ENCODE measurements at regions not wholly inside any gene's neighbourhood (a gene's known extent, or its start where the extent isn't known, plus 50 kb on each side); places are given as distances from the start of the nearest gene placed in this dataset.

DNA sequence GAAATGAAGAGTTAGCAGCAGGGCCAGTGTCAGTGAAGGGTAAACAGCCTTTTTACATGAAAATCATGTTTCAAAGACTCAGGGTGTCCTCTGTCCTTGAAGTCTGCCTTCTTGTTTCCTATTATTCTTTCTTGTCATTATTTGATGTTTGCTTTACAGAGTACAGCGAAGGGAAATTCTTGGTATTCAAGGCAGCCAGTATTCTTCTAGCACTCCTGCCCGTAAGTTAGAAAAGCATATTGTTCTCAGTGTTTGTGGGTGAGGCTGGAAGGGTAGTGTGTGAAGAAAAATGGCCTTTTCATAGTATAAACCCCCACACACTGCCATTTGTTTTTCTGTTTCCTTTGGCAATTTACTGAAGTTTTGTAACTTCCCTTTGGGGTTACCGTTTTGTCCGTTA is 217.3 kb upstream of the NAV3 start:
- FAIRE-seq (no peak), DNase-seq (ENCODE audit: insufficient read length, low spot score) (no peak)
- TF ChIP-seq POLR2AphosphoS5 (IDR thresholded peaks at IDR 0.05; ENCODE audit: low read depth, low read length) (no peak), POLR2A (IDR thresholded peaks at IDR 0.05; ENCODE audit: low read depth, low read length) (no peak), TAF1 (IDR thresholded peaks at IDR 0.05; ENCODE audit: low read depth, low read length) (no peak), PAX5 (IDR thresholded peaks at IDR 0.05; ENCODE audit: insufficient read depth, low read length, severe bottlenecking) (no peak), SPI1 (IDR thresholded peaks at IDR 0.05; ENCODE audit: low read depth, low read length) (no peak), POU2F2 (IDR thresholded peaks at IDR 0.05; ENCODE audit: low read depth, low read length) (no peak)

- DNase-seq (ENCODE audit: insufficient read length, low spot score) (no peak), FAIRE-seq (no peak)
- TF ChIP-seq POU2F2 (IDR thresholded peaks at IDR 0.05; ENCODE audit: low read depth, low read length) (no peak), POLR2AphosphoS5 (IDR thresholded peaks at IDR 0.05; ENCODE audit: low read depth, low read length) (no peak)
These were observed 220.2 kb upstream of the NAV3 start for GRCh38 chr12:77610446-77610845.

- DNase-seq (ENCODE audit: insufficient read length, low spot score) (no peak), FAIRE-seq (no peak)
- TF ChIP-seq PAX5 (IDR thresholded peaks at IDR 0.05; ENCODE audit: insufficient read depth, low read length, severe bottlenecking) (no peak), TAF1 (IDR thresholded peaks at IDR 0.05; ENCODE audit: low read depth, low read length) (no peak), POLR2AphosphoS5 (IDR thresholded peaks at IDR 0.05; ENCODE audit: low read depth, low read length) (no peak), SPI1 (IDR thresholded peaks at IDR 0.05; ENCODE audit: low read depth, low read length) (no peak), POU2F2 (IDR thresholded peaks at IDR 0.05; ENCODE audit: low read depth, low read length) (no peak)
These were observed 221.7 kb upstream of the NAV3 start for GRCh38 chr12:77609016-77609415.

- no peak for TF ChIP-seq POLR2AphosphoS5 (IDR thresholded peaks at IDR 0.05; ENCODE audit: low read depth, low read length)
- no peak for TF ChIP-seq PAX5 (IDR thresholded peaks at IDR 0.05; ENCODE audit: insufficient read depth, low read length, severe bottlenecking)
- TF ChIP-seq POU2F2 (IDR thresholded peaks at IDR 0.05; ENCODE audit: low read depth, low read length) = no peak
- no peak for TF ChIP-seq SPI1 (IDR thresholded peaks at IDR 0.05; ENCODE audit: low read depth, low read length)
- no peak for TF ChIP-seq POLR2A (IDR thresholded peaks at IDR 0.05; ENCODE audit: low read depth, low read length)
- FAIRE-seq (no peak), DNase-seq (ENCODE audit: insufficient read length, low spot score) (no peak)
These were observed 222.3 kb upstream of the NAV3 start for GRCh38 chr12:77608271-77608824.

DNA sequence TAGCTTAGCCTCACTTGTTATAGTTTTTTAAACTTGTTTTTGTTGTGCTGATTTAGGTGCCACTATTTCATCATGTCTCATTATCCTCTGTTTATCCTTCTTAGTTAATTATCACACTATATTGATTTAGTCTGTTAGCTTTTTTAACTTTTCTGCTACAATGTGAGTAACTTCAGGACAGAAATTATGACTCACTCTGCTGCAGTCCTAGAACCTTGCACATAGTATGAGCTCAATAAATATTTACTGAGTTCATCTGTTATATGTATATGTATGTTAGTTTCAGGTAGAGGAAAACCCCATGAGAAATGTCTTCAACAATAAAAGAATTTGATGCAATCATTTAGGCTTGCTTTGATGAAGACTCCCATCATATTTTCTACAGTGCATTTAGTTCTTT is 224.3 kb upstream of the NAV3 start:
- FAIRE-seq = no peak
- TF ChIP-seq TAF1 (IDR thresholded peaks at IDR 0.05; ENCODE audit: low read depth, low read length) (no peak), SPI1 (IDR thresholded peaks at IDR 0.05; ENCODE audit: low read depth, low read length) (no peak), POLR2AphosphoS5 (IDR thresholded peaks at IDR 0.05; ENCODE audit: low read depth, low read length) (no peak), POU2F2 (IDR thresholded peaks at IDR 0.05; ENCODE audit: low read depth, low read length) (no peak), POLR2A (IDR thresholded peaks at IDR 0.05; ENCODE audit: low read depth, low read length) (no peak), PAX5 (IDR thresholded peaks at IDR 0.05; ENCODE audit: insufficient read depth, low read length, severe bottlenecking) (no peak)
- no peak for DNase-seq (ENCODE audit: insufficient read length, low spot score)

DNA sequence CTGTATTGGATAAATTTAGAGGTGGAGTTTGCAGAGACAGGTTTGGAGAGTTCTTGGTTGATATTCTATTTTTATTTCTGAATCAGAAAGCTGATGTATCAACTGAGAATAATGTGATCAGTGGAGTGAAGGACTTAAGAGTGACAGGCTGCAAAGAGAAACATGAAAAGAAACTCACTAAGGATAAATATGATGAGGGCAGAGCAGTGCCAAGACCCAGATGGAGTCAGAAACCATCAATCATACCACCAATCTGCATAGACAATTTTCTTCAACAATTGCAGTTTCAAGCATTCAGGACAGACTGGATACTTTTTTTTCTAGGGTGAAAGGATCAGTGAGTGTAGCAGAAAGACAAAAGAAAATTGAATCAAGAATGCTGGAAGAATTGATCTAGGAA is 226.7 kb upstream of the NAV3 start:
- FAIRE-seq = no peak
- DNase-seq (ENCODE audit: insufficient read length, low spot score) = no peak
- TF ChIP-seq POLR2A (IDR thresholded peaks at IDR 0.05; ENCODE audit: low read depth, low read length) (no peak), SPI1 (IDR thresholded peaks at IDR 0.05; ENCODE audit: low read depth, low read length) (no peak), PAX5 (IDR thresholded peaks at IDR 0.05; ENCODE audit: insufficient read depth, low read length, severe bottlenecking) (no peak), TAF1 (IDR thresholded peaks at IDR 0.05; ENCODE audit: low read depth, low read length) (no peak), POU2F2 (IDR thresholded peaks at IDR 0.05; ENCODE audit: low read depth, low read length) (no peak), POLR2AphosphoS5 (IDR thresholded peaks at IDR 0.05; ENCODE audit: low read depth, low read length) (no peak)

DNA sequence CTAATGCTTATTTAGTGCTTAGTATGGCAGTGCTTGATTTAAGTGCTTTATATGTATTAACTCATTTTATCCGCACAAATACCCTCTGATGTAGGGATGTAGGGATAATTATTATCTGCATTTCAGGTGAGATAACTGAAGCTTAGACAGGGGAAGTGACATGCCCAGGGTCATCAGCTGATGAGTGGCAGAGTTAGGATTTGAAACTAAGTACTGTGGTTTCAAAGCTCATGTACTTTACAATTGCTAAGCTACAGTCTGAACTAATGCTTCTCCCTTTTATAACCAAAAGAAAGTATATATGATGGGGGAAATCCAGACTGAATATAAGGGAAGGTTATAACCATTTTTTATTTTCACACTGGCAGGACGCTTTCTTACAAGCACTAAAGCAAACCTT is 229.6 kb upstream of the NAV3 start:
- FAIRE-seq = no peak
- DNase-seq (ENCODE audit: insufficient read length, low spot score) = no peak
- no peak for TF ChIP-seq PAX5 (IDR thresholded peaks at IDR 0.05; ENCODE audit: insufficient read depth, low read length, severe bottlenecking)
- no peak for TF ChIP-seq POLR2AphosphoS5 (IDR thresholded peaks at IDR 0.05; ENCODE audit: low read depth, low read length)
- no peak for TF ChIP-seq SPI1 (IDR thresholded peaks at IDR 0.05; ENCODE audit: low read depth, low read length)
- TF ChIP-seq POLR2A (IDR thresholded peaks at IDR 0.05; ENCODE audit: low read depth, low read length) = no peak
- TF ChIP-seq POU2F2 (IDR thresholded peaks at IDR 0.05; ENCODE audit: low read depth, low read length) = no peak
- no peak for TF ChIP-seq TAF1 (IDR thresholded peaks at IDR 0.05; ENCODE audit: low read depth, low read length)

DNA sequence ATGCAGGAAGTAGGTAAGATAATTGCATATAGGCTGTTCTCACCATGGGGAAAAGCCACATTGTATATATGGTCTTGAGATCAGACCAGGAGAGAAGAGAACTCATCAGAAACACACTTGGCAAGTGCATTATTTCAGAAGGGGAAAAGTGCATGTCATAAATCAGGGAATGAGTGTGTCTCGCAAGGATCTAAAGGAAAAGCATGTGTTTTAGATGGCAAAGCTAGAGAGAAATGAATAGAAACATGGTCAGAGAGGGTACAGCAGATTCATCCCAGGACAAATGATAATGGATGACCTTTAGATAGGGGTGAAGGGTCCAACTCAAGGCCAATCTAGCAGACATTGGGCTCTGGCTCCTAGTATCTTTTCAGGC is 230.2 kb upstream of the NAV3 start:
- TF ChIP-seq SPI1 (IDR thresholded peaks at IDR 0.05; ENCODE audit: low read depth, low read length) (no peak), TAF1 (IDR thresholded peaks at IDR 0.05; ENCODE audit: low read depth, low read length) (no peak), POLR2AphosphoS5 (IDR thresholded peaks at IDR 0.05; ENCODE audit: low read depth, low read length) (no peak), POU2F2 (IDR thresholded peaks at IDR 0.05; ENCODE audit: low read depth, low read length) (no peak), POLR2A (IDR thresholded peaks at IDR 0.05; ENCODE audit: low read depth, low read length) (no peak), PAX5 (IDR thresholded peaks at IDR 0.05; ENCODE audit: insufficient read depth, low read length, severe bottlenecking) (no peak)
- FAIRE-seq = no peak
- no peak for DNase-seq (ENCODE audit: insufficient read length, low spot score)

GRCh38 chr12:77599782-77600467 is 230.8 kb upstream of the NAV3 start:
- TF ChIP-seq POLR2AphosphoS5 (IDR thresholded peaks at IDR 0.05; ENCODE audit: low read depth, low read length) (no peak), TAF1 (IDR thresholded peaks at IDR 0.05; ENCODE audit: low read depth, low read length) (no peak), POLR2A (IDR thresholded peaks at IDR 0.05; ENCODE audit: low read depth, low read length) (no peak), SPI1 (IDR thresholded peaks at IDR 0.05; ENCODE audit: low read depth, low read length) (no peak), PAX5 (IDR thresholded peaks at IDR 0.05; ENCODE audit: insufficient read depth, low read length, severe bottlenecking) (no peak), POU2F2 (IDR thresholded peaks at IDR 0.05; ENCODE audit: low read depth, low read length) (no peak)
- FAIRE-seq = no peak
- DNase-seq (ENCODE audit: insufficient read length, low spot score) = no peak

GRCh38 chr12:77594366-77594765 is 236.3 kb upstream of the NAV3 start:
- DNase-seq (ENCODE audit: insufficient read length, low spot score) (no peak), FAIRE-seq (no peak)
- no peak for TF ChIP-seq TAF1 (IDR thresholded peaks at IDR 0.05; ENCODE audit: low read depth, low read length)
- TF ChIP-seq POLR2A (IDR thresholded peaks at IDR 0.05; ENCODE audit: low read depth, low read length) = no peak
- no peak for TF ChIP-seq PAX5 (IDR thresholded peaks at IDR 0.05; ENCODE audit: insufficient read depth, low read length, severe bottlenecking)
- no peak for TF ChIP-seq POLR2AphosphoS5 (IDR thresholded peaks at IDR 0.05; ENCODE audit: low read depth, low read length)
- no peak for TF ChIP-seq POU2F2 (IDR thresholded peaks at IDR 0.05; ENCODE audit: low read depth, low read length)
- no peak for TF ChIP-seq SPI1 (IDR thresholded peaks at IDR 0.05; ENCODE audit: low read depth, low read length)
